ENCODE measurements at regions not wholly inside any gene's neighbourhood (a gene's known extent, or its start where the extent isn't known, plus 50 kb on each side); places are given as distances from the start of the nearest gene placed in this dataset.

GRCh38 chr5:99308131-99308530 is 379.3 kb upstream of the CHD1 start:
- Histone ChIP-seq H3K4me3 (replicated peaks in 1 of 2; ENCODE audit: low read depth in 1 of 2, low read length in 2 of 2) (no peak overlapping the region), H3K4me1 (ENCODE audit: control insufficient read depth in 1 of 2, insufficient read depth in 2 of 2, low read length in 2 of 2) (no peaks in the 10 kb centered on the region), H3K27me3 (ENCODE audit: insufficient read depth, low read length) (no peaks in the 10 kb centered on the region), H3K9ac (ENCODE audit: low read length) (no peak overlapping the region), H3K9me3 (ENCODE audit: control insufficient read depth in 1 of 2, insufficient read depth in 1 of 2, low read depth in 1 of 2, low read length in 2 of 2) (no peaks in the 10 kb centered on the region), H3K9me2 (ENCODE audit: insufficient read depth) (no peaks in the 10 kb centered on the region), H3K79me2 (ENCODE audit: insufficient read depth, low read length) (no peaks in the 10 kb centered on the region), H3K27ac (ENCODE audit: low read depth, low read length) (no peak overlapping the region), H3K36me3 (ENCODE audit: control insufficient read depth in 1 of 2, insufficient read depth in 2 of 2, low read length in 2 of 2) (no peaks in the 10 kb centered on the region), H3K4me2 (ENCODE audit: low read length) (no peak overlapping the region), H4K20me1 (ENCODE audit: insufficient read depth) (no peaks in the 10 kb centered on the region), H2AFZ (ENCODE audit: low read depth, low read length, poor library complexity, severe bottlenecking) (no peak overlapping the region)
- DNase-seq (ENCODE audit: low read depth, low spot score) (no peak), ATAC-seq (no peak)
- ChIA-PET RAD21 (ENCODE audit: low non-redundant PET in 1 of 2, low total read pairs in 2 of 2, uncharacterized antibody in 2 of 2, unreplicated experiment in 2 of 2) (no interaction called here), POLR2A (no interaction called here), CTCF (no interaction called here)
- intact Hi-C loops (cut with micrococcal nuclease), result no loop called here
- BruUV-seq (replicated peaks), result no TSS peak
- TF ChIP-seq SRF (IDR thresholded peaks at IDR 0.05; ENCODE audit: low read depth) (no peak), MAX (IDR thresholded peaks at IDR 0.05) (no peak), REST (IDR thresholded peaks at IDR 0.05; ENCODE audit: low read depth) (no peak), CTCF (IDR thresholded peaks at IDR 0.05 in 2 of 3, conservative IDR thresholded peaks at IDR 0.05 in 1 of 3; ENCODE audit: borderline replicate concordance in 1 of 3, insufficient read depth in 1 of 3, low read depth in 2 of 3, low read length in 2 of 3) (no peak)
